ENCODE measurements at regions not wholly inside any gene's neighbourhood (a gene's known extent, or its start where the extent isn't known, plus 50 kb on each side); places are given as distances from the start of the nearest gene placed in this dataset.

DNA sequence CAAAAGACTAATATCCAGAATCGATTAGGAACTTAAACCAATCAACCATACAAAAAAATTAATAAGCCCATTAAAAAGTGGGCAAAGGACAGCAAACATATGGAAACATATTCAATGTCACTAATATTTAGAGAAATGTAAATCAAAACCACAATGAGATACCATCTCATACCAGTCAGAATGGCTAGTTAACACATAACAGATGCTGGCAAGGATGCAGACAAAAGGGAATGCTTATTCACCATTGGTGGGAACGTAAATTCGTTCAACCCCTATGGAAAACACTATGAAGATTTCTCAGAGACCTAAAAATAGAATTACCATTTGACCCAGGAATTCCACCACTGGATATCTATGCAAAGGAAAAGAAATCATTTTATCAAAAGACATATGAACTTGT lies 468.2 kb upstream of the ST6GAL2 start:
- H3K9ac ChIP-seq (ENCODE audit: low read length): no peak overlapping the region
- no peak for TF ChIP-seq EZH2 (IDR thresholded peaks at IDR 0.05; ENCODE audit: borderline replicate concordance, insufficient read depth, low read length, poor library complexity, severe bottlenecking)
- TF ChIP-seq TAF1 (IDR thresholded peaks at IDR 0.05; ENCODE audit: low read depth): no peak
- TF ChIP-seq MXI1 (conservative IDR thresholded peaks at IDR 0.05; ENCODE audit: poor library complexity, severe bottlenecking): no peak
- TF ChIP-seq EP300 (conservative IDR thresholded peaks at IDR 0.05; ENCODE audit: poor library complexity, severe bottlenecking): no peak
- TF ChIP-seq POLR2AphosphoS5 (IDR thresholded peaks at IDR 0.05): no peak
- TF ChIP-seq, protein P1, sequence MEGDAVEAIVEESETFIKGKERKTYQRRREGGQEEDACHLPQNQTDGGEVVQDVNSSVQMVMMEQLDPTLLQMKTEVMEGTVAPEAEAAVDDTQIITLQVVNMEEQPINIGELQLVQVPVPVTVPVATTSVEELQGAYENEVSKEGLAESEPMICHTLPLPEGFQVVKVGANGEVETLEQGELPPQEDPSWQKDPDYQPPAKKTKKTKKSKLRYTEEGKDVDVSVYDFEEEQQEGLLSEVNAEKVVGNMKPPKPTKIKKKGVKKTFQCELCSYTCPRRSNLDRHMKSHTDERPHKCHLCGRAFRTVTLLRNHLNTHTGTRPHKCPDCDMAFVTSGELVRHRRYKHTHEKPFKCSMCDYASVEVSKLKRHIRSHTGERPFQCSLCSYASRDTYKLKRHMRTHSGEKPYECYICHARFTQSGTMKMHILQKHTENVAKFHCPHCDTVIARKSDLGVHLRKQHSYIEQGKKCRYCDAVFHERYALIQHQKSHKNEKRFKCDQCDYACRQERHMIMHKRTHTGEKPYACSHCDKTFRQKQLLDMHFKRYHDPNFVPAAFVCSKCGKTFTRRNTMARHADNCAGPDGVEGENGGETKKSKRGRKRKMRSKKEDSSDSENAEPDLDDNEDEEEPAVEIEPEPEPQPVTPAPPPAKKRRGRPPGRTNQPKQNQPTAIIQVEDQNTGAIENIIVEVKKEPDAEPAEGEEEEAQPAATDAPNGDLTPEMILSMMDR (IDR thresholded peaks at IDR 0.05; ENCODE audit: poor library complexity, severe bottlenecking): no peak
- H3K4me2 ChIP-seq (ENCODE audit: low read length): no peak overlapping the region
- H4K20me1 ChIP-seq (ENCODE audit: insufficient read depth): no peaks in the 10 kb centered on the region
- no peak overlapping the region for H3K4me3 ChIP-seq (ENCODE audit: low read length)
- no peaks in the 10 kb centered on the region for H3K79me2 ChIP-seq (replicated peaks; ENCODE audit: insufficient read depth, low read length)
- no peak overlapping the region for H2AFZ ChIP-seq (ENCODE audit: low read depth, low read length)
- no peaks in the 10 kb centered on the region for H3K9me2 ChIP-seq (ENCODE audit: insufficient read depth, low read length)
- H3K27me3 ChIP-seq (ENCODE audit: insufficient read depth, low read depth, low read length): no peaks in the 10 kb centered on the region
- no peaks in the 10 kb centered on the region for H3K9me3 ChIP-seq (ENCODE audit: low read length)
- H3K27ac ChIP-seq (ENCODE audit: low read length): no peak overlapping the region
- H3F3A ChIP-seq (ENCODE audit: insufficient read depth, low read length, poor library complexity, severe bottlenecking): no peaks in the 10 kb centered on the region
- H3K36me3 ChIP-seq (ENCODE audit: insufficient read depth, low read length): no peaks in the 10 kb centered on the region

DNA sequence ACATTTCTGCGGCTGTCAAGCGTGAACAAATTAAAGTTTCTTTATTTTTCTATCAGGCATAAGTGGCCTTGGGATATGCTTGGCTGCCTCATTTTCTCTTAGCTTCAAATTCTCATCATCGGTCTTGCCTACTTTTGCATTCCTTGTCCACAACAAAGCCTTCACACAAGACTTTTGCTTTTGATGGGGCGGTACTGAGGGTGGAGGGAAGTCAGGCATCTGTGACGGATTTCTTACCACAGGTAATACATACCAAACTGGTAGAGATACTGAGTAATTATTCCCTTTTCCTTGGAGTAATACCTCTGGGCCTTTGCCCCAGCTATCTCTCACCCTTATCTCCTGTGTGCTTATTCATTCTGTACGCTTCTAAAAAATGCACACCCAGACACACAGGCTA lies 468.3 kb upstream of the RGPD4 start:
- Histone ChIP-seq H4K20me1 (ENCODE audit: insufficient read depth) (no peaks in the 10 kb centered on the region), H3K9ac (ENCODE audit: low read length) (no peak overlapping the region)

More for the DNA sequence above, 468.3 kb upstream of the RGPD4 start:
- Histone ChIP-seq H2AFZ (ENCODE audit: low read depth, low read length) (no peak overlapping the region), H3K79me2 (replicated peaks; ENCODE audit: insufficient read depth, low read length) (no peaks in the 10 kb centered on the region), H3K9me2 (ENCODE audit: insufficient read depth, low read length) (no peaks in the 10 kb centered on the region), H3K36me3 (ENCODE audit: insufficient read depth, low read length) (no peaks in the 10 kb centered on the region), H3K4me2 (ENCODE audit: low read length) (no peak overlapping the region), H3K9me3 (ENCODE audit: low read length) (no peaks in the 10 kb centered on the region), H3K27ac (ENCODE audit: low read length) (no peak overlapping the region), H3K4me3 (ENCODE audit: low read length) (no peak overlapping the region), H3K27me3 (ENCODE audit: insufficient read depth, low read depth, low read length) (no peaks in the 10 kb centered on the region), H3F3A (ENCODE audit: insufficient read depth, low read length, poor library complexity, severe bottlenecking) (no peaks in the 10 kb centered on the region)
- TF ChIP-seq, protein P1 (IDR thresholded peaks at IDR 0.05; ENCODE audit: poor library complexity, severe bottlenecking): no peak
- TF ChIP-seq, protein P2, sequence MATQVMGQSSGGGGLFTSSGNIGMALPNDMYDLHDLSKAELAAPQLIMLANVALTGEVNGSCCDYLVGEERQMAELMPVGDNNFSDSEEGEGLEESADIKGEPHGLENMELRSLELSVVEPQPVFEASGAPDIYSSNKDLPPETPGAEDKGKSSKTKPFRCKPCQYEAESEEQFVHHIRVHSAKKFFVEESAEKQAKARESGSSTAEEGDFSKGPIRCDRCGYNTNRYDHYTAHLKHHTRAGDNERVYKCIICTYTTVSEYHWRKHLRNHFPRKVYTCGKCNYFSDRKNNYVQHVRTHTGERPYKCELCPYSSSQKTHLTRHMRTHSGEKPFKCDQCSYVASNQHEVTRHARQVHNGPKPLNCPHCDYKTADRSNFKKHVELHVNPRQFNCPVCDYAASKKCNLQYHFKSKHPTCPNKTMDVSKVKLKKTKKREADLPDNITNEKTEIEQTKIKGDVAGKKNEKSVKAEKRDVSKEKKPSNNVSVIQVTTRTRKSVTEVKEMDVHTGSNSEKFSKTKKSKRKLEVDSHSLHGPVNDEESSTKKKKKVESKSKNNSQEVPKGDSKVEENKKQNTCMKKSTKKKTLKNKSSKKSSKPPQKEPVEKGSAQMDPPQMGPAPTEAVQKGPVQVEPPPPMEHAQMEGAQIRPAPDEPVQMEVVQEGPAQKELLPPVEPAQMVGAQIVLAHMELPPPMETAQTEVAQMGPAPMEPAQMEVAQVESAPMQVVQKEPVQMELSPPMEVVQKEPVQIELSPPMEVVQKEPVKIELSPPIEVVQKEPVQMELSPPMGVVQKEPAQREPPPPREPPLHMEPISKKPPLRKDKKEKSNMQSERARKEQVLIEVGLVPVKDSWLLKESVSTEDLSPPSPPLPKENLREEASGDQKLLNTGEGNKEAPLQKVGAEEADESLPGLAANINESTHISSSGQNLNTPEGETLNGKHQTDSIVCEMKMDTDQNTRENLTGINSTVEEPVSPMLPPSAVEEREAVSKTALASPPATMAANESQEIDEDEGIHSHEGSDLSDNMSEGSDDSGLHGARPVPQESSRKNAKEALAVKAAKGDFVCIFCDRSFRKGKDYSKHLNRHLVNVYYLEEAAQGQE (IDR thresholded peaks at IDR 0.05; ENCODE audit: borderline replicate concordance): no peak
- TF ChIP-seq EP300 (conservative IDR thresholded peaks at IDR 0.05; ENCODE audit: poor library complexity, severe bottlenecking) (no peak), POLR2AphosphoS5 (IDR thresholded peaks at IDR 0.05) (no peak), EZH2 (IDR thresholded peaks at IDR 0.05; ENCODE audit: borderline replicate concordance, insufficient read depth, low read length, poor library complexity, severe bottlenecking) (no peak), SMC3 (conservative IDR thresholded peaks at IDR 0.05; ENCODE audit: poor library complexity) (no peak), TAF1 (IDR thresholded peaks at IDR 0.05; ENCODE audit: low read depth) (no peak), MXI1 (conservative IDR thresholded peaks at IDR 0.05; ENCODE audit: poor library complexity, severe bottlenecking) (no peak), RAD21 (conservative IDR thresholded peaks at IDR 0.05) (no peak)
